ENCODE measurements at regions not wholly inside any gene's neighbourhood (a gene's known extent, or its start where the extent isn't known, plus 50 kb on each side); places are given as distances from the start of the nearest gene placed in this dataset.
"Not testable (repeated sequence)": the region's sequence is repeated elsewhere in the genome, so short reads cannot be mapped to it uniquely, and the experiment has no call there.

DNA sequence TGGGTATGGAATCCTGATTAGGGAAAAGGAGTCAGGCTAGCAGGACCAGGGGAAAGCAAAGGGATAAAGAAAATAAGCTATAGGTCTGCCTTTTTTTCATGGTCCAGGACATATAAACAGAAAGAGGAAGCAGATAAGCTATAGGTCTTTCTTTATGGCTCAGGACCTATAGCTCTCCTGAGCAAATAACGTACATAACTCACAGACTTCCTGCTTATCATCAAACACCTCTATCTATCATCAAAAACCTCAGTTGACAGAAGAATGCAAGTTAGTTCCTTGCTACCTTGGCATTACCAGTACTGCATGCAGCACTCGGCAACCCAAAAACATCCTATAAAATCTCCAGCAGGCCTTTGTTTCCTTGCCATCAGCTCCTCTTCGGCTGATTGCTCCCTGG, 238.7 kb upstream of the OR4E1 start:
- no peak for DNase-seq (ENCODE audit: low read depth in 2 of 2)

DNA sequence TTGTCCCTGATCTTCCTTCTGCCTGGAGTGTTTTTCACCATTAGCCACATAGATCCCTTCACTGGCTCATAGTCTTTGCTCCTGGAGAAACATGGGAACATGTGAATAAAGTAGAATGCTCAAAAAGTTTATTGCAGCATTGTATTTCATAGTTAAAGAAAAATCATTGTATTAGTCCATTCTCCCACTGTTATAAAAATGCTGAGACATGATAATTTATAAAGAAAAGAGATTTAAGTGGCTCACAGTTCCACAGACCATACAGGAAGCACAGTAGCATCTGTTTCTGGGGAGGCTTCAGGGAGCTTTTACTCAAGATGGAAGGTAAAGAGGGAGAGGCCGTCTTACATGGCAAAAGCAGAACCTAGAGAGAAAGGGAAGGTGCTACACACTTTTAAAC, 238.3 kb upstream of the OR4E1 start:
- no peak for DNase-seq (ENCODE audit: low read depth in 2 of 2)

DNA sequence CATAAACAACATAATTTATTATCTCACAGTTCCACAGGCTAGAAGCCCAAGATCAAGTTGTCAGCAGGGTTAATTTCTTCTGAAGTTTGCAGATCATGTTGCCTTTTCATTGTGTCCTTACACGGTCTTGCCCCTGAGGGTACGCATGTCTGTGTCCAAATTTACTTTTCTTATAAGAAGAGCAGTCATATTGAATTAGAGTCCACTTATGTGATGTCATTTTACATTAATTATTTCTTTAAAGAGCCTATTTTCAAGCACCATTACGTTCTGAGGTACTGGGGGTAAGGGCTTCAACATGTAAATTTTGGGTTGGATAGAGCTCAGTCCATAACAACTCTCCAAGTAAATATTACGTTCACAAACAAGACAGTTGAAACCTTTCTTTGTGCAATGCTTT, 236.6 kb upstream of the OR4E1 start:
- no peak for DNase-seq (ENCODE audit: low read depth in 2 of 2)

DNA sequence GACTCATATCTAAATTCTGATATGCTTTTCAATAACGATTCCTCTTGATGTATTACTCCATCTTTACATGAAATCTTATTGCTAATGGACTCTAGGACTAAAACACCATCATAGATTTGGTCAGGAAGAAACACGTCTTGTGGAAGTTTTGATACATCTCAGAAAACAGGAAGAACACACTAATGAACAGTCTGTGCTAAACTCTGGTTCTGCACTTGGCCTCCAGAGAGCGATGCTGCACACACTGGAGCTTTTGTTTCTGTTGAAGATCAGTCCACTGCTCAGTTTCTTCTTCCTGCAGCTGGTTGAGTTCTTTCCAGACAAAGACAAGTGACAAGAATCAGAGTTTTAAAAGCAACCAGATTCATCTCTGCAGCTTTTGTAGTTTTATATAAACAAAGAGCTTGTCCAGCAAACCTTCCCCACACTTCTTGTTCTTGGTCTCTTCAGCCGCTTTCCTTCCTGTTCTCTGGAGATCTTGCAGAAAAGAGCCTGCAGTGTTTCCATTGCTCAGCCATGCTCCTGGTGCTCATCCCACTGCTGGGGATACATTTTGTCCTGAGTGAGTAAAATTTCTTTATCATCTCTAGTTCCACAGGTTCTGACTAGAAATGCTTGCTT, 229.1 kb upstream of the OR4E1 start:
- DNase-seq (ENCODE audit: low read depth in 2 of 2): no peak

DNA sequence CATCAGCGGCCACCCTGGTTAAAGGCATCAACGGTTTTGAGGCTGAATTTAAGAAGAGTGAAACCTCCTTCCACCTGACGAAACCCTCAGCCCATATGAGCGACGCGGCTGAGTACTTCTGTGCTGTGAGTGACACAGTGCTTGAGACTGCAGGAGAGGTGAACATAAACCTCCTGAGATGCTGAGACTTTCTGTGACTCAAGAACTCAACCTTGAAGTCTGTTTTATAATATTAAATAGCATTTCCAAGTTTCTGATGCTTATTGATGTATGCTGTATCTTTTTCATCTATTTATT, 221.2 kb upstream of the OR4E1 start:
- DNase-seq (ENCODE audit: low read depth in 2 of 2): not testable (repeated sequence)

DNA sequence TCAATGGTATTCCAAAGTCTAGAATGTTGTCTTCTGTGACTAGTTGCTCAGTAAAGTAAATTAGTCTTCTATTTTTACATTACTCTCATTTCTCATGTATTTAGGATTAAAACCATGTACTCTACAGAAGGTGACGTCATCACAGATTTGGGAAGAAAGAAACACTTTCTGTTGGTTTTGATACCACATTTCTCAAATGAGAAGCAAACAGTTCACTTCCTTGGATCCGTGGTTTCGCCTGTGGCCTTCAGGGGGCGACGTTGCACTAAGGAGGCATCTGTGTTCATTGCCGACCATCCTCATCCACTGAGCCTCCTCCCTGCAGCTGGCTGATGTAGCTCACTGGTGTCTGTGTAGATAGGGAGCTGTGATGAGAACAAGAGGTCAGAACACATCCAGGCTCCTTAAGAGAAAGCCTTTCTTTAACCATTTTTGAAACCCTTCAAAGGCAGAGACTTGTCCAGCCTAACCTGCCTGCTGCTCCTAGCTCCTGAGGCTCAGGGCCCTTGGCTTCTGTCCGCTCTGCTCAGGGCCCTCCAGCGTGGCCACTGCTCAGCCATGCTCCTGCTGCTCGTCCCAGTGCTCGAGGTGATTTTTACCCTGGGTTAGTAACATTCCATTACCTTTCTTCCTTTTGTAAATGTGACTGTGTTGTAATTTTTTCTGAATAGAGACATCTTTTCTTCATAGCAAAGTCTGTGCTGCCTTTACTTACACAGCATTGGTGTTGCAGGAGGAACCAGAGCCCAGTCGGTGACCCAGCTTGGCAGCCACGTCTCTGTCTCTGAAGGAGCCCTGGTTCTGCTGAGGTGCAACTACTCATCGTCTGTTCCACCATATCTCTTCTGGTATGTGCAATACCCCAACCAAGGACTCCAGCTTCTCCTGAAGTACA, 220.6 kb upstream of the OR4E1 start:
- DNase-seq (ENCODE audit: low read depth in 2 of 2): no peak

DNA sequence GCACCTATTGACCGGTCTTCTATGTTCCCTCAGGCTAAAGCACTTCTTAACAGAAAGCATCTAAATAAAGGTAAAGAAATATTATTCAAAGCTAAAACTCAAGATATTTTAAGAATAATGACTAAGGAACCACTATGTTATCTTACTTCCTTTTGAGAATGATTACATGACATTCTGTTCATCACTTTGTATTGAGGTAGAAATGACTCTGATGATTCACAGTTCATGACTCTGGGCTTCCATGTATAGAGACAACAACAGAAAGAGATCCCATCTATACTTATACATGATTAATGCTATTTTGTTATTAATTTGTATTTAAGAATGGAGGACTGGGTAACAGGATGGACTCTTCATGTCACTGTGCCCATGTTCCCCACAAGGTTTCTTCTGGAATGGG, 218.3 kb upstream of the OR4E1 start:
- no peak for DNase-seq (ENCODE audit: low read depth in 2 of 2)

DNA sequence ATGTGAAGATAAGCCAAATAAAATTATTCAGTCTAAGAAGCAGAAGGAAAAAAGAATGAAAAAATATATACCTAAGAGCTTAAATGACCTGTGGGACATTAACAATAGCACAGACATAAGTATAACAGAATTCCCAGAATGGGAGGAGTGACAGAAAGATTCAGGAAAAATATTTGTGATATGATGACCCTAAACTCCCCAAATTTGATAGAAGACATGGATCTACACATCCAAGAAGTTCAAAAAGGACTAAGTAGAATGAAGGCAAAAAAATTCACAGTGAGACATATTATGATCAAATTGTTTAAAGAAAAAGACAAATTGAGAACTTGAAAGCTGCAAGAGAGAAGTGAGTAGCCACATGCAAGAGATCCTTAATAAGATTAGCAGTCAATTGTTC, 211.4 kb upstream of the OR4E1 start:
- no peak for DNase-seq (ENCODE audit: low read depth in 2 of 2)

DNA sequence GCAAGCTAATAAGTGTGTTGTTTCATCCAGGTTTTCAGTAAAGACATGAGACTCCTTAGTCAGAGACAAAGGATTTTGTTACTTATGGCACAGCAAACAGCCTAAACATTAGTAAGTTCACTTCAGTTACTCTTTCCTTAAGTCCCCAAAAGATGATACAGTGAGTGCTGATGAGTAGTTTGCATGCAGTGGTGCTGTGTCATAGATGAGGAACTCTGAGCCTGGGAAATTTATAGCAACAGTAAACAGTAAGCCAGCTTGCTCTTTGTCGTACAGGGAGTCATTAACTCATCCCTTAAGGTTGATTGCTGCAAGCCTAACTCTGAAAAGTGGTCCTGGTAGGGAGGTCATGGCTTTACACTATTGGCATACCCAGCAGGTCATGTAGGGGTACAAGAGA, 208.6 kb upstream of the OR4E1 start:
- DNase-seq (ENCODE audit: low read depth in 2 of 2): no peak

DNA sequence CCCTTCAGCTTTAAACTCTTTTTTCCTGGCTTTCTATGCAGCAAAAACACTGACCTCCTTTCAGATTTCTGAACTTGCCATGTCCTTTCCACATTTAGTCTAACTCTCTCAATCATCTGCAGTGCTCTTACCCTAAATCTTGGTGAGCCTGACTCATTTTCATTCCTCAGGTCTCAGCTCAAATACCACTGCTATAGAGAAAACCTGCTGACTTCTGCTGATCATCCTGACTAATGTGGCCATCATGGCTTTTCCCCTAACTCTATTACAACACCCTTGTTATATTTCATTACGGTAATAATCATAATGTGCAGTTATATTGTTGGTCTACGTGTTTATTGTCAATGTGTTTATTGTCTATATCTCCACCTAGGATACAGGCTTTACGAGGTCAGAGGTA, 207.3 kb upstream of the OR4E1 start:
- no peak for DNase-seq (ENCODE audit: low read depth in 2 of 2)

DNA sequence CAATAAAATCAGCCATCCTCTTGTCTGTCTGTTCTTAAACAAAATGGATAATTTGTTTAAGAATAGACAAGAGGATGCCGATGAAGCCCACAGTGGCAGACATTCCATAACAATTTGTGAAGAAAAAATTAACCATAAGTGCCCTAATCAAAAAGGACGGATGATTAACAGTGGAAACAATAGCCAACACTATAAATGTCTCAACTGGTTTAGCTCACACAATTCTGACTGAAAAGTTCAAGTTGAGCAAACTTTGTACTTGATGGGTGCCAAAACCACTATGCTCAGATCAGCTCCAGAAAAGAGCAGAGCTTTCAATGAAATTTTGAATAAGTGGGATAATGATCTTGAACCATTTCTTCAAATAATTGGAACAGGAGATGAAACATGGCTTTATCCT, 202.2 kb upstream of the OR4E1 start:
- no peak for DNase-seq (ENCODE audit: low read depth in 2 of 2)

DNA sequence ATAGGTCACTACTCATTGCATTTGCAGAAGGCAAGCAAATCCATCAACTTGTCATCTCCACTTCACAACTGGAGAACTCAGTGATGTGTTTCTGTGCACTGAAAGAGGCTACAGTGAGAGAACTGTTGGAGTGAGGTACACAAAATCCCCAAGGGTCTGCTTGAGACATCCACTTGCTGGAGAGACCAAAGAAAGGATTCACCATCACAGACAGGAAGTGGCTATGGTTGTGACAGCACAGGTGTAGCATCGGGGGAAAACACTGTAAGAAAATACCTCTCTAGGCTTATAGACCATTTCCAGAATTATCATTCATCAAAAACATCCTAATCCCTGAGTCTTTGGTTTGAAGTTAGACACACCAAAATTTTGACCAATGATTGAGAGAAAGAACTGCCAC, 201.3 kb upstream of the OR4E1 start:
- no peak for DNase-seq (ENCODE audit: low read depth in 2 of 2)

DNA sequence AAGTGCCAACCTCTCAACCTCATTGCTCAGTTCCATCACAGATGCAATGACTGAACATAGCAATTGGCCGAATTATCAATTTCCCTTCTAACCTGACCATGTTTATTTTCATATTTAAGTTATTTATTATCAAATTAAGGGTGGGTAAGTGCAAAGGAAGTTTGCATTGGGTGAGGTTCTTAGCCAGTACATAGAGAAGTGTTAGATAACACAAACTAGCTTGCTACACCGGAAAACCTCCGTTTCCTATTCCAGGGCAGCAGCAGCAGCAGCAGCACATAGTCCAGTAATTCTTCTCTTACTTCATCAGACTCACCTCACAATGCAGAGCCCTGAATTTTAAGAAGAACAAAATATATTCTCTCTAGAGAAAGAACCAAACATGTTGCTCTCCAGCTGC, 200.5 kb upstream of the OR4E1 start:
- DNase-seq (ENCODE audit: low read depth in 2 of 2): no peak

DNA sequence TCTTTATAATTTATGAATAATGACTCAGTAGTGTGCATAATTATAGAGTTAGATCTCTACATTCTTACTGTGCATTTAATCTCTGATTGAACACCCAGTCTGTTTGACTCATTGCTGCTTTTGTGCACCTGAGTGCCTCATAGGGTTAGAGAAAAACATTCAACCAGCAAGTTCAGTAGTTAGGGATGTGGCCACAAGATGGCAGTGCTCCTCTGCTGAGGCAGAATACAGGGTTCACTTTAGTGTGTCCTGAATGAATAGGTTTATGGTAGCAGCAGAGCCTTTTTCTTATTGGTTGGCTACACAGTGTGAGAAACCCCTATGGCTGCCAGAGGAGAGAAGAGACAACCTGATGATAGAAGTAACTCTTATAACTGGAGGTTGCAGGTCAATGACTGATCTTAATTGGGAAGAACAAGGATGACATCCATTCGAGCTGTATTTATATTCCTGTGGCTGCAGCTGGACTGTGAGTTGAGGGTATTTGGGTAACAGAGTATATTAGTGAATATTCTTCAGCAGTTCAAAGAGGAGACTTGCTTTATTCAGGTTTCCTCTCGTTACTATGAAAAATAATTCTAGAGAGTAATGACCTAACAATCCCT, 194.9 kb upstream of the OR4E1 start:
- peak; percentile 53 to 56 for DNase-seq (ENCODE audit: low read depth in 2 of 2)

DNA sequence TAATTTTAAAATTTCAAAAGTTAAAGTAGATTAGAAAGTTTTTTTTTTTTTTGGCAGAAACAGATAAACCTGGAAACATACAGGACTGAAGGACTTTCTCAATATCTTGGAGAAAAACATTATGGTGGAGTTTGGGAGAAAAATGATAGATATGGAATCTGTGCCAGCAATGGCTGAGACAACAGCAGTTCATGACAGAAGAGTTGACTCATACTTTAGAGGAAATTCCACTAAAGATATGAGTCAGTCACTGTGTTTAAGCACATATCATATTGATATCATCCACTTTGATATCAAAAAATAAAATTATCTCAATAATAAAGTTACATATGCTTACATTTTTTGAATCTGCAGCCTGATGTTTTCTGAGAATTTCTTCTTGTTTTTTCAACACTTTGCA, 193.9 kb upstream of the OR4E1 start:
- DNase-seq (ENCODE audit: low read depth in 2 of 2): no peak

DNA sequence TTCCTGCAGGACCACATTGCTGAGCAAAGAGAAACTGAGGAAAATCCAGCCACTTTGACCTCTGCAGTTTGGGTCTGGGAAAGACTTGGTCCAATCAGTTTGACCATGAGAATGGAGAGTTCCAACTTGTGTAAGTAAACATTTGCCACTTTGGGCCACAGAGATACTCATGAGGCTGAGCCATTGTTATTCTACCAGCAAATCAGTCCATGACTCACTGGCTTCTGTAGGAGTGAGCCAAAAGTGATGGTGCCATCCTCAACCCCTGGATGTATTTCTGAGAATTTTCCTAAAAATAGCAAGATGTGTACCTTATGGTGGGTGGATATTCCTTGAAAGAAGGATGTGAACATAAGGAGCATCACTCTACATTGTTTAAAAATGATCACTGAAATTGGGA, 192.9 kb upstream of the OR4E1 start:
- DNase-seq (ENCODE audit: low read depth in 2 of 2): no peak

DNA sequence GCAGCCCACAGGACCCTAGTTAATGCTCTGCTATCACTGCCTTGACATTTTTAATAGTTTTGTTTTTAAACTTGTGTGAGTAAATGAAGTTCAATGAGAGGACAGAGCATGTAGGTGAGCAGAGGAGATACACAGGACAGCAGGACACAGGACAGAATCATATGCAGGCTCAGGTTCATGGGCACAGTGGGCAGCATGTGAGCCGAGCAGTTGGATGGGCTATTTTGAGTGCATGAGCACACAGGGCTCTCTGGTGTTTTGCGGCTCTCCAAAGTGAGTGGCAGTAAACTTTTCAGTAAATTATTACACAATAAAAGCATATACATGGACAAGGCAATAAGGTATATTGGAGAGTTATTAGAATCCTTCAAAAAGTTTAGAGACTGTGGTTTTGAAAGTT, 189.7 kb upstream of the OR4E1 start:
- no peak for DNase-seq (ENCODE audit: low read depth in 2 of 2)

DNA sequence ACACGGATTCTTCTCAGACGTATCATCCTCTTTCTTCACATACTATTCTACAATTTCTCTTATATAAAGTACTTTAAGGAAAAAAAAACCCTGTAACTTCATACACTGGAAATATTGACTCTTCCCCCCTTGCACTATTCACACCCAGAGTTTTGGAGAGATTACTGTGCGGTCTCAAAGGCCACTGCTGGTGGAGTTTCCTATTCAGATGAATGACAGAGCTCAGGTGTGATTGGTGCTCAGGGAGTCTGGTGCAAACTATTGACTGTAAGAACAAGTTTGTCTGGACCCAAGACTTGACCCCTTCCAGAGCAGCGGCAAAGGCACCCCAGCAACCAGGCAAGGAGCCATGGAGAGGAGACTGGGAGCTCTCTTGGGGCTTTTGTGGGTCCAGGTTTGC, 187.5 kb upstream of the OR4E1 start:
- DNase-seq (ENCODE audit: low read depth in 2 of 2): no peak

DNA sequence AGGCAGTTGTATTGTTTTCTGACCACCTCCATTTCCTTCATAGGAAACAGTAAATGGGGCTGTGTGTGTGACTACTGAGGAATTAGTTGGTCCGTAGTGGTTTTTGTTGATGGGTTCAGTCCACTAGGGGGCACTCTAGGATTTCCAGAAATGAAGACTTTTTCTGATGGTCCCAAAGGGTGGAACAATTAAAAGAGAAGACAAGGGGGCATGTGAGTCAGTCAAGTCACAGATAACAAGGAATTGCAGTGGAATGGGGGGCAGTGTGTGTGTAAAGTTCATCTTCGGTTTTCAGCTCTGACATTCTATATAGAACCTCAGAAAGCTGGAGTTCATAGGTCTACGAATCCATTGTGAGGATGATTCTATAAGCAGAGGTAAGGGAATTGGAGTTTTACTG, 186.6 kb upstream of the OR4E1 start:
- DNase-seq (ENCODE audit: low read depth in 2 of 2): no peak

DNA sequence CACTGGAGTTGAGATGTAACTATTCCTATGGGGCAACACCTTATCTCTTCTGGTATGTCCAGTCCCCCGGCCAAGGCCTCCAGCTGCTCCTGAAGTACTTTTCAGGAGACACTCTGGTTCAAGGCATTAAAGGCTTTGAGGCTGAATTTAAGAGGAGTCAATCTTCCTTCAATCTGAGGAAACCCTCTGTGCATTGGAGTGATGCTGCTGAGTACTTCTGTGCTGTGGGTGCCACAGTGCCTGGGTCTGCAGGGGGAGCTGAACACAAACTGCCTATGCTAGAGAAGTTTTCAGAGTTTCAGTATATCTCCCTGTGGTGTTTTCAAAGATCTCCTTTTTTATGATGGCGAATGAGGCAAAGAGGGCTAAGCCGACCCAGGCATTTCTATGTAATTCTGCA, 179.2 kb upstream of the OR4E1 start:
- DNase-seq (ENCODE audit: low read depth in 2 of 2): no peak

DNA sequence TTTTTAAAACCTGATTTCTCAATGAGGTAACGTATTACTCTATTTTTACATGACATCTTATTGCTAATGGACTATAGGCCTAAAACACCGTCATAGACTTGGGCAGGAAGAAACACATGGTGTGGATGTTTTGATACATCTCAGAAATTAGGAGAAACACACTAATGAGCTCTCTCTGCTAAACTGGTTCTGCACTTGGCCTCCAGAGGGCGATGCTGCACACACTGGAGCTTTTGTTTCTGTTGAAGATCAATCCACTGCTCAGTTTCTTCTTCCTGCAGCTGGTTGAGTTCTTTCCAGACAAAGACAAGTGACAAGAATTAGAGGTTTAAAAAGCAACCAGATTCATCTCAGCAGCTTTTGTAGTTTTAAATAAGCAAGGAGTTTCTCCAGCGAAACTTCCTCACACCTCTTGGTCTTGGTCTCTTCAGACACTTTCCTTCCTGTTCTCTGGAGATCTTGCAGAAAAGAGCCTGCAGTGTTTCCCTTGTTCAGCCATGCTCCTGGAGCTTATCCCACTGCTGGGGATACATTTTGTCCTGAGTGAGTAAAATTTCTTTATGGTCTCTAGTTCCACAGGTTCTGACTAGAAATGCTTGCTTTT, 178.5 kb upstream of the OR4E1 start:
- DNase-seq (ENCODE audit: low read depth in 2 of 2): peak; percentile 54 to 55

DNA sequence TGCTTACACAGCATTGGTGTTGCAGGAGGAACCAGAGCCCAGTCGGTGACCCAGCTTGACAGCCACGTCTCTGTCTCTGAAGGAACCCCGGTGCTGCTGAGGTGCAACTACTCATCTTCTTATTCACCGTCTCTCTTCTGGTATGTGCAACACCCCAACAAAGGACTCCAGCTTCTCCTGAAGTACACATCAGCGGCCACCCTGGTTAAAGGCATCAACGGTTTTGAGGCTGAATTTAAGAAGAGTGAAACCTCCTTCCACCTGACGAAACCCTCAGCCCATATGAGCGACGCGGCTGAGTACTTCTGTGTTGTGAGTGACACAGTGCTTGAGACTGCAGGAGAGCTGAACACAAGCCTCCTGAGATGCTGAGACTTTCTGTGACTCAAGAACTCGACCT, 173.3 kb upstream of the OR4E1 start:
- not testable (repeated sequence) for DNase-seq (ENCODE audit: low read depth in 2 of 2)
